Fibroblast of skin of left biceps (primary cell): ENCODE measurements at regions not wholly inside any gene's neighbourhood (a gene's known extent, or its start where the extent isn't known, plus 50 kb on each side); places are given as distances from the start of the nearest gene placed in this dataset.

Source experiments
- DNase-seq, 2 experiments: peaks; one replicate each; pipeline ENCODE4 v3.0.0-alpha.2; 2013; ENCODE audit warnings: low read depth in 2 of 2

GRCh38 chr3:159928071-159928491 is 60.6 kb upstream of the IL12A start:
- DNase-seq = no peak

- peak; percentile 83 to 86 for DNase-seq
Observed at GRCh38 chr3:159928666-159929065, 60.0 kb upstream of the IL12A start.

- DNase-seq = peak; percentile 57 to 61
Observed at GRCh38 chr3:159929171-159930141, 59.2 kb upstream of the IL12A start.

- DNase-seq = no peak
Observed at GRCh38 chr3:159934216-159934615, 54.4 kb upstream of the IL12A start.

- no peak for DNase-seq
Observed at GRCh38 chr3:159936541-159936940, 52.1 kb upstream of the IL12A start.

DNA sequence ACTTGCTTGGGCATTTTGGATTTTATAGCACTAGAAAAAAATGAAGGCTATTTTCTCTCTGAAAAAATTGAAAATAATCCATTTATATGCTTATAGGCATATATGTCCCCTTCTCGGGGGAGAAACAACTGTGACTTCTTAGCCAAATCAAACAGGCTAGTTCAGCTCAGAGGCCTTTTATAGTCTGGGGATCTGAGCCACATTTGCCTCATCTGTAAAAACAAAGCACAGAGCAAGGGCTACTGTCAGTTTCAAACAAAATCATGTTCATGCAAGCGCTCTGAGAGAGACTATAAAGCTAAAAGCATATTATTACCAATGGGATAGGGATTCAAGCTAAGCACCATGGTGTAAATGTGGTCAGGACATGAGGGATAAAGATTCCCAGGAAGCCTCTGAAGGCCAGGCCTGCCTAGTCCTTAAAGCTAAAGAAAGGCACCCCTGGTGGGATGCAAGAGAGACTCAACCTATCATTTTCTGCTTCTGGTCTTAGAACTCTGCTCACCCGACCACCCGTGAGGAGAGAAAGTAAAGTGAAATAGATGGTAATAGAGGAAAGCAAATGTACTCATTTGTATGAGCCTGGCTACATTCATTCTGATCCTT is 51.0 kb upstream of the IL12A start:
- DNase-seq = no peak

DNA sequence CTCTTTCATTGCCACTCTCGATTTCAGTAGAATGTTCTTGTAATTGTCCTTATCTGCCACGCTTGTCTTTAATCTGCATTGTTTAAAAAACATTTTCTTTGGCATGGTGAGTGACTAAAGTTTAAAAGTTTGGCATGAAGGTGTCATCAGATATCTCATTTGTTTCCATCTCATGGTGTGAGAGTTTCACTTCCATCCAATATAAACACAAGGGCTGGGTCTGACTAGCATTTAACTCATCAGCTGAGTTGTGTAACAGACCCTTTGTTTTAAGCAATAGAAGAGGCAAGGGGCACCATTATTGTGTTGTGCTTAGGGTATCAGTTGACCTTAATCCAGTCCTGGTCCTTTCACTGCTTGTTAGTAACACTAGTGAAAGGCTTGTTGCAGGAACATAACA is 49.9 kb upstream of the IL12A start:
- no peak for DNase-seq
